ENCODE measurements at regions not wholly inside any gene's neighbourhood (a gene's known extent, or its start where the extent isn't known, plus 50 kb on each side); places are given as distances from the start of the nearest gene placed in this dataset.

GRCh38 chr16:64846966-64847365 lies 274.9 kb downstream of the CDH11 start:
- Histone ChIP-seq H3K9me3 (no peaks in the 10 kb centered on the region), H3K27ac (no peak overlapping the region), H3K27me3 (no peaks in the 10 kb centered on the region), H3K4me1 (no peaks in the 10 kb centered on the region), H3K36me3 (no peaks in the 10 kb centered on the region), H3K9ac (ENCODE audit: low read depth in 2 of 2, low read length in 2 of 2) (no peak overlapping the region), H3K4me3 (no peak overlapping the region)
- no peak for TF ChIP-seq CTCF (IDR thresholded peaks at IDR 0.05)
- DNase-seq: no peak
- intact Hi-C loops (cut with DNase I): no loop called here

DNA sequence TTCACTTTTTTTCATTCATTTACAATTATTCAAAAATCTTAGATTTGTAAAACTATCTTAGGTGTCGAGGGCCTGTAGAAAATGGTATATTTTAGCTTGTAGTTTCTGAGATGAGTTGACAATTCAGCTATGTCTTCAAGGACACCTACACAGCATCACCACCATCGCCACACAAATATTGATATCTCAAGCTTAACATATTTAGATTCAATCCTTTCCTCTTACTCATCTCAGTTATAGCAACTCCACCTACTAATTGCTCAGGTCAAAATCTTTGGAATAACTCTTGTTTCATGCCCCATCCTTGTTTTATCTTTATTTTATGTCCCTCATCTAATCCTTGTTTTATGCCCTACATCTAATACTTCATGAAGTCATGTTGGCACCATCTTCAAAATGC lies 276.8 kb downstream of the CDH11 start:
- intact Hi-C loops (cut with DNase I): no loop called here
- TF ChIP-seq CTCF (IDR thresholded peaks at IDR 0.05): no peak
- no peak for DNase-seq

DNA sequence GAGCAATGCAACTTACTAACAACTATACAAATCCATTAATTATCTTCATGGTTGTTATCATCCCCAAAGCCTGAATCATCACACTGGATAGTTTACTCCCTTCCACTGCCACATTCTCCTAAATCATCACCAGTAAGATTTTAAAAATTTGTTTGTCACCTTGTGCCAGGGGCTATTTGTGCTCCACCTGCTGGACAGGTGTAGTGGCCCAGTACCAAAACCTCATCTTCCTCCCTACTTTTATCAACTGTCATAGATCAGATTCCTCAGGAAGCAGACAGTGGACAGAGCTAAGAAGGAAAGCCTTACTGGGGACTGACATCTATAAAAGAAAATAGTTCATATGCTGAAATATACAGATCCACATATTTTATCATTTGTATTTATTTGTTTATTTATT lies 280.4 kb downstream of the CDH11 start:
- H3K27me3 ChIP-seq: no peaks in the 10 kb centered on the region
- no peaks in the 10 kb centered on the region for H3K4me1 ChIP-seq
- H3K36me3 ChIP-seq: no peaks in the 10 kb centered on the region
- no peaks in the 10 kb centered on the region for H3K9me3 ChIP-seq
- H3K4me3 ChIP-seq: no peak overlapping the region
- intact Hi-C loops (cut with DNase I): no loop called here
- H3K9ac ChIP-seq (ENCODE audit: low read depth in 2 of 2, low read length in 2 of 2): no peak overlapping the region
- no peak for DNase-seq
- no peak overlapping the region for H3K27ac ChIP-seq
- TF ChIP-seq CTCF (IDR thresholded peaks at IDR 0.05): no peak

More for the DNA sequence above, 276.8 kb downstream of the CDH11 start:
- no peaks in the 10 kb centered on the region for H3K36me3 ChIP-seq
- no peak overlapping the region for H3K27ac ChIP-seq
- no peak overlapping the region for H3K4me3 ChIP-seq
- H3K4me1 ChIP-seq: no peaks in the 10 kb centered on the region
- H3K9me3 ChIP-seq: no peaks in the 10 kb centered on the region
- H3K9ac ChIP-seq (ENCODE audit: low read depth in 2 of 2, low read length in 2 of 2): no peak overlapping the region
- no peaks in the 10 kb centered on the region for H3K27me3 ChIP-seq

DNA sequence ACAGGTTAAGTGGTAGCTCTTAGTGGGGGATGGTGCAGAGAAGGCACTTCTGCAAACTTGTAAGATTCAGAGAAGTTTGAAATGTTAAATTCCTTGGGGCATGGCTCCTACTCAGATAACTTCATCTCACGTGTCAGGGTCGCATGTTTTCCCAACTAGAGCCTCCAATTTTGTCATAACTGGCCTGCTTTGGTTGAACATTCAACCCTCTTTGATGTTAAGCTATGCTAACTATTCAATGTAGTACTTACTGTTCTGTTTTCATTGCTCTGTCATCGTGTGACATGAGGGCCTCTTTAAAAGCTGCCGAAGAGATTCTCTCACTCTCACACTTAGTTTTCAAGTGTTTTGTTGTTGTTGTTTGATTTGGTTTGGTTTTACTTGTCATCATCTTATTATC lies 280.8 kb downstream of the CDH11 start:
- DNase-seq: no peak
- no peaks in the 10 kb centered on the region for H3K9me3 ChIP-seq
- H3K4me1 ChIP-seq: no peaks in the 10 kb centered on the region
- H3K4me3 ChIP-seq: no peak overlapping the region
- no peak overlapping the region for H3K9ac ChIP-seq (ENCODE audit: low read depth in 2 of 2, low read length in 2 of 2)
- H3K36me3 ChIP-seq: no peaks in the 10 kb centered on the region
- intact Hi-C loops (cut with DNase I): no loop called here
- H3K27me3 ChIP-seq: no peaks in the 10 kb centered on the region
- H3K27ac ChIP-seq: no peak overlapping the region
- no peak for TF ChIP-seq CTCF (IDR thresholded peaks at IDR 0.05)

DNA sequence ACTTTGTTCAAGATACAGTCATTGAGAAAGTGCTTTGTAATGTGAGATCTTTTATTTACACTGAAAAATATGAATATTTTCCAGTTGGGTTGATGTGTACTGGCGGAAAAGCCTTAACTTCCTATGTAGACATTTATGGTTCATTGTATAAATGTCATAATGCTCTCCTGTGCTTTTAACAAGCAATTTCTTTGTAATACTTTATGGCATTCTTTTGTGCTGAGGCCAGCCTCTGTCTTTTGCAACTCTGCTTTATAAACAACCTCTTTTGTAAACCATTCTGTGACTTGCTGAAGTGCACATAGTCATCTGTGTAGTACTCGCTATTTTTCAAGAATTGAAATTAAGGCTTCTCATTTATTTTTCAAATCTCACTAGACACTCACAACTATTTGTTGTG lies 291.2 kb downstream of the CDH11 start:
- Histone ChIP-seq H3K4me3 (no peak overlapping the region), H3K9me3 (no peaks in the 10 kb centered on the region), H3K4me1 (no peaks in the 10 kb centered on the region), H3K36me3 (no peaks in the 10 kb centered on the region), H3K27me3 (no peaks in the 10 kb centered on the region), H3K9ac (ENCODE audit: low read depth in 2 of 2, low read length in 2 of 2) (no peak overlapping the region), H3K27ac (no peak overlapping the region)
- intact Hi-C loops (cut with DNase I): no loop called here
- no peak for TF ChIP-seq CTCF (IDR thresholded peaks at IDR 0.05)
- no peak for DNase-seq

GRCh38 chr16:64829678-64830077 lies 292.2 kb downstream of the CDH11 start:
- Histone ChIP-seq H3K9ac (ENCODE audit: low read depth in 2 of 2, low read length in 2 of 2) (no peak overlapping the region), H3K36me3 (no peaks in the 10 kb centered on the region), H3K4me1 (no peaks in the 10 kb centered on the region), H3K4me3 (no peak overlapping the region), H3K27me3 (no peaks in the 10 kb centered on the region), H3K27ac (no peak overlapping the region), H3K9me3 (no peaks in the 10 kb centered on the region)
- no peak for TF ChIP-seq CTCF (IDR thresholded peaks at IDR 0.05)
- no peak for DNase-seq
- intact Hi-C loops (cut with DNase I): no loop called here

Data from colonic mucosa (tissue), 4 donors.